ENCODE measurements at regions not wholly inside any gene's neighbourhood (a gene's known extent, or its start where the extent isn't known, plus 50 kb on each side); places are given as distances from the start of the nearest gene placed in this dataset.

DNA sequence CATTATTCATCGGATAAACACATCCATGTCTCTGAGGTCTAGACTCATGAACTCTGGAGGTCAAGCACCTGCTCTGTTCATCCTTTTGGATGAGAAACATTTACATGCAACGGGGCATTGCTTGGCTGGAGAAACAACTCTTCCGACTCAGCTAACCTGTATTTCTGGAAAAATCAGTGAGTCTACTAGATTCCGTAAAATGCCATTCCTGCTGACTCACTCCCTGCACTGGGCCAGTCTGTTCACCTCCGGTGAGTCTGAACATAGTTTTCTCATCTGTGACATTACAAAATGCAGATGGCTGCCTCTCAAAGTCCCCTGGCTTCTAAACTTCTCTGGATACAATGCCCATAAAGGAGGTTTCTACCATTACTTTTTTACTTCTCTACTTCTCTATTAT, 185.7 kb upstream of the HS3ST1 start:
- no peak for TF ChIP-seq POLR2A (IDR thresholded peaks at IDR 0.05)
- TF ChIP-seq, protein P1, sequence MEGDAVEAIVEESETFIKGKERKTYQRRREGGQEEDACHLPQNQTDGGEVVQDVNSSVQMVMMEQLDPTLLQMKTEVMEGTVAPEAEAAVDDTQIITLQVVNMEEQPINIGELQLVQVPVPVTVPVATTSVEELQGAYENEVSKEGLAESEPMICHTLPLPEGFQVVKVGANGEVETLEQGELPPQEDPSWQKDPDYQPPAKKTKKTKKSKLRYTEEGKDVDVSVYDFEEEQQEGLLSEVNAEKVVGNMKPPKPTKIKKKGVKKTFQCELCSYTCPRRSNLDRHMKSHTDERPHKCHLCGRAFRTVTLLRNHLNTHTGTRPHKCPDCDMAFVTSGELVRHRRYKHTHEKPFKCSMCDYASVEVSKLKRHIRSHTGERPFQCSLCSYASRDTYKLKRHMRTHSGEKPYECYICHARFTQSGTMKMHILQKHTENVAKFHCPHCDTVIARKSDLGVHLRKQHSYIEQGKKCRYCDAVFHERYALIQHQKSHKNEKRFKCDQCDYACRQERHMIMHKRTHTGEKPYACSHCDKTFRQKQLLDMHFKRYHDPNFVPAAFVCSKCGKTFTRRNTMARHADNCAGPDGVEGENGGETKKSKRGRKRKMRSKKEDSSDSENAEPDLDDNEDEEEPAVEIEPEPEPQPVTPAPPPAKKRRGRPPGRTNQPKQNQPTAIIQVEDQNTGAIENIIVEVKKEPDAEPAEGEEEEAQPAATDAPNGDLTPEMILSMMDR (IDR thresholded peaks at IDR 0.05 in 8 of 11, conservative IDR thresholded peaks at IDR 0.05 in 3 of 11): no peak
- TF ChIP-seq POLR2AphosphoS5 (IDR thresholded peaks at IDR 0.05): no peak
